ENCODE measurements at regions not wholly inside any gene's neighbourhood (a gene's known extent, or its start where the extent isn't known, plus 50 kb on each side); places are given as distances from the start of the nearest gene placed in this dataset.

DNA sequence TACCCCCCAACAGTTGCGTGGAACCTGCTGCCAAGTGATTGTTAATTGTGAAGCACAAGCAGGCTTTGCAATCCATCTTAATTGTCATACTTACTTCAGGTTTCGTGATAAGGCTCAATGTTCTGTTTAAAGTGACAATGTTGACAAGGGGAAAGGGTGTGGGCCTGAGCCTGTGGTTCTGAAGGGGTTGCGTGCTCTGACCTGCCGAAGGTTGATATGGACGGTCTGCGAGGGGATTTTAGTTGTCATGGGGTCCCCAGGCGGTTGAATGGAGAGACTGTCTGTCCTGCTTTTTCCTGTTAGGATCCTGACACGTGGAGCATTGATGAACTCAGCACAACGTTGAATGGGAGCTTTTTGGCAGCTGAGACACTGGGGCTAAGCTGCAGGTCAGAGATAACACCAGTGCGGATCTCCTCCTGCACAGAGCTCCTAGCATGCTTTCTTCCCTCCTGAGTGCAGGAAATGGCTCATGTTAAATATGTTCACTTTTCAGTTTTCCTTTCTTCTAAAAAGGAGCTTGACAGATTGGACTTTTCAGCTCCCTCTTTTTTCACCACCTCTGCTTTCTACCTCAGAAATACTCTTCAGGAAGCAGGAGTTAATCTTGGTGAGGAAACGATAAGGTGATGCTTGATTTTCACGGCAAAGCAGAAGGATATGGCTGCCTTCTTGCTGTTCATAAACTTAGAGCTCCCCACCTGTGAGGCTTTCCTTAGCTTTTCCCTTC, 62.9 kb upstream of the ZEB2 start:
- Histone ChIP-seq H3K36me3 (ENCODE audit: control insufficient read depth, insufficient read depth, low read length) (no peaks in the 10 kb centered on the region), H3K4me3 (ENCODE audit: low read length) (no peak overlapping the region), H3K4me1 (ENCODE audit: control insufficient read depth, insufficient read depth, low read length) (peaks cover 13% of the 10 kb centered on the region), H3K9me3 (replicated peaks; ENCODE audit: control insufficient read depth, low read depth, low read length) (no peaks in the 10 kb centered on the region), H3K27me3 (ENCODE audit: control insufficient read depth, insufficient read depth, low read length) (no peaks in the 10 kb centered on the region), H3K27ac (ENCODE audit: low read length) (no peak overlapping the region)
- 61% methylated on average over 8 of the region's 12 CpGs for WGBS (ENCODE audit: insufficient coverage)
- DNase-seq = no peak

DNA sequence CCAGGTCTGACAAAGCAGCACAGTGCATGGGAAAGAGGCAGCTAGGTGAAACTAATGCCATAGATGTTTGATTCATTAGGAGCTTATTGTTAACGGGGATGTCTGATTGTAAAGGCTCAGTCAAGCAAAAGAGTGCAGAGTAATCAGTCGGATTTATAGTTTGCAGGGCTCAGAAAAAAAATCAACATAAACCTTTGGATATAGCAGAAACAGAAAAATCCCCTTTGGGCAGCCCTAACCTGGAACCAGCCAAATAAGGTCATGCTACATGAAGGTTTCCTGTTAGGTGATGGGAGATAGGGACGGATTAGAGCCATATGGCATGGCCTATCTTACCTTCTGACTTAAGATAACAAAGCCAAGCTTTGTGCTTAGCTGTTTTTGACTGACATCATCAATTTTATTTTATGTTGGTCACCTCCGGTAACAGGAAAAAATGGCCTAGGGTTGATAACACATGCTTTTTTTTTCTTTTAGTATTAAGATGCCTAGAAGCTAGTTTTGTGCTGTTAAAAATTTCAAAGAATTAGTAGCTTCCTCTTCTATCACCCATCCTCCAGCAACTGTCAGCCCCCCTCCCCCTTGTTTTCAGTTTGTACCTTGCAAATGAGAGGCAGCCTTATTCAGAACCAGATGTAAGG, 60.7 kb upstream of the ZEB2 start:
- DNase-seq = no peak
- Histone ChIP-seq H3K27me3 (ENCODE audit: control insufficient read depth, insufficient read depth, low read length) (no peaks in the 10 kb centered on the region), H3K36me3 (ENCODE audit: control insufficient read depth, insufficient read depth, low read length) (no peaks in the 10 kb centered on the region), H3K4me1 (ENCODE audit: control insufficient read depth, insufficient read depth, low read length) (peaks cover 13% of the 10 kb centered on the region), H3K9me3 (replicated peaks; ENCODE audit: control insufficient read depth, low read depth, low read length) (no peaks in the 10 kb centered on the region), H3K27ac (ENCODE audit: low read length) (no peak overlapping the region), H3K4me3 (ENCODE audit: low read length) (no peak overlapping the region)
- 60% methylated on average over 1 of the region's 4 CpGs for WGBS (ENCODE audit: insufficient coverage)

- 67% methylated on average over 1 of the region's 4 CpGs for WGBS (ENCODE audit: insufficient coverage)
Measured at GRCh38 chr2:144579556-144579955, 59.6 kb upstream of the ZEB2 start.

GRCh38 chr2:144578099-144578498, 58.2 kb upstream of the ZEB2 start:
- H3K9me3 ChIP-seq (replicated peaks; ENCODE audit: control insufficient read depth, low read depth, low read length) = no peaks in the 10 kb centered on the region
- H3K36me3 ChIP-seq (ENCODE audit: control insufficient read depth, insufficient read depth, low read length) = no peaks in the 10 kb centered on the region
- no peak for DNase-seq
- H3K27me3 ChIP-seq (ENCODE audit: control insufficient read depth, insufficient read depth, low read length) = no peaks in the 10 kb centered on the region
- WGBS (ENCODE audit: insufficient coverage) = no CpG with 5 or more reads among the region's 3 CpGs
- H3K4me3 ChIP-seq (ENCODE audit: low read length) = no peak overlapping the region
- H3K4me1 ChIP-seq (ENCODE audit: control insufficient read depth, insufficient read depth, low read length) = peaks cover 13% of the 10 kb centered on the region
- no peak overlapping the region for H3K27ac ChIP-seq (ENCODE audit: low read length)

More at GRCh38 chr2:144579556-144579955, 59.6 kb upstream of the ZEB2 start:
- H3K4me3 ChIP-seq (ENCODE audit: low read length) = no peak overlapping the region
- no peaks in the 10 kb centered on the region for H3K9me3 ChIP-seq (replicated peaks; ENCODE audit: control insufficient read depth, low read depth, low read length)
- H3K27ac ChIP-seq (ENCODE audit: low read length) = no peak overlapping the region
- H3K36me3 ChIP-seq (ENCODE audit: control insufficient read depth, insufficient read depth, low read length) = no peaks in the 10 kb centered on the region
- peaks cover 13% of the 10 kb centered on the region for H3K4me1 ChIP-seq (ENCODE audit: control insufficient read depth, insufficient read depth, low read length)
- no peak for DNase-seq
- H3K27me3 ChIP-seq (ENCODE audit: control insufficient read depth, insufficient read depth, low read length) = no peaks in the 10 kb centered on the region

DNA sequence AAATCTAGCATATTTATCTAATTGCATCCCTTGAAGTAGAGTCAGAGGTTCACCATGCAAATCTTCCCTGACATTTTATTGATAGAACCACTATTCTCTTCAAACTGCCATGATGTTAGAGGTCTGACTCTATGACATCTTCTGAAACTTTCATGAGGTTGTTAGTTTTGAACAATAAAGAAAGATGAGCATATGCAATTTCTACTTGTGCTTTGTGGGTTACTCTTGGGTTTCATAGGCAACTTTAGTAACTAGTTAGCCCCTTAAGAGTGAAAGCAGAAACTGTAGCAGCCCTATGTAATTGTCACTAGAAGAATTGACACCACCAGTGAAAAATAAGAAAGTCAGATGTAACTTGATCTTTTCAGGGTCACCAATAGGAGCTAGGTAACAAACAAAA, 53.1 kb upstream of the ZEB2 start:
- Histone ChIP-seq H3K4me1 (ENCODE audit: control insufficient read depth, insufficient read depth, low read length) (no peaks in the 10 kb centered on the region), H3K27me3 (ENCODE audit: control insufficient read depth, insufficient read depth, low read length) (no peaks in the 10 kb centered on the region), H3K4me3 (ENCODE audit: low read length) (no peak overlapping the region), H3K9me3 (replicated peaks; ENCODE audit: control insufficient read depth, low read depth, low read length) (no peaks in the 10 kb centered on the region), H3K27ac (ENCODE audit: low read length) (no peak overlapping the region), H3K36me3 (ENCODE audit: control insufficient read depth, insufficient read depth, low read length) (no peaks in the 10 kb centered on the region)
- DNase-seq = no peak

DNA sequence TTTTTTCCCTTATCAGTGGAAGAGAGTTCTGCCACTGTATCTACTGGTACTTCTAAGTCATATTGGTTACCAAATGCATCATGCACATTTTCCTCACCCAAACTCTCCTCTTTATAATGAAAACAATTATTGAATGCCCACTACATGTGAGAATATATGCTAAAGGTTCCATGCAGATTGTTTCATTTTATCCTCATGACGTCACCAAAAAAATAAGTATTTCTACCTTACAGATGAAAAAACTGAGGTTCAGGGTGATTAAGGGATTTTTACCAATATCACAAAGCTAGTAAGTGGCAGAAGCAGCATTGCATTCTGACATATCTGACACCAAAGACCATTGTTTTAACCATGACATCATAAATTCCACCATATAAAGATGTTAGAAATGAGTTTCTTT, 51.9 kb upstream of the ZEB2 start:
- no peaks in the 10 kb centered on the region for H3K27me3 ChIP-seq (ENCODE audit: control insufficient read depth, insufficient read depth, low read length)
- no peak overlapping the region for H3K4me3 ChIP-seq (ENCODE audit: low read length)
- no peak for DNase-seq
- no peak overlapping the region for H3K27ac ChIP-seq (ENCODE audit: low read length)
- H3K36me3 ChIP-seq (ENCODE audit: control insufficient read depth, insufficient read depth, low read length) = no peaks in the 10 kb centered on the region
- H3K4me1 ChIP-seq (ENCODE audit: control insufficient read depth, insufficient read depth, low read length) = no peaks in the 10 kb centered on the region
- no peaks in the 10 kb centered on the region for H3K9me3 ChIP-seq (replicated peaks; ENCODE audit: control insufficient read depth, low read depth, low read length)
- no CpG with 5 or more reads among the region's 1 CpG for WGBS (ENCODE audit: insufficient coverage)

DNA sequence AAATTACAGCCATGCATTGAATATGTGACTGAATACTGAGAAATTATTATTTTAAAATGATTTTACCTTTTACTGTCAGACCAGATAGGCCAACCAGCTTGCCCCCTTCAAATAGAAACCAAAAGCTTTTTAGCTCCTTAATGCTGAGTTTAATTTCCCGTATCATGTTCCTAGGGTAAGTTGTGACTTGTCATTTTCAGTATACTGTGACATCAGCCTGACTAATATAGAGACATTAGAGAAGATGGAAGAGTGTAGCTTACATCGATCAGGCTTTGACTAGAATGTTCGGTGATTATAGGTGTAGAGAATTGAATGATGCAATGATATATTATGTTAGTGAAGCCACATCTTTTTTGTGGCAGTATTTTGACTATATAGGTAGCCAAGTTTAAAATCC, 50.6 kb upstream of the ZEB2 start:
- Histone ChIP-seq H3K36me3 (ENCODE audit: control insufficient read depth, insufficient read depth, low read length) (no peaks in the 10 kb centered on the region), H3K4me1 (ENCODE audit: control insufficient read depth, insufficient read depth, low read length) (no peaks in the 10 kb centered on the region), H3K4me3 (ENCODE audit: low read length) (no peak overlapping the region), H3K27ac (ENCODE audit: low read length) (no peak overlapping the region), H3K9me3 (replicated peaks; ENCODE audit: control insufficient read depth, low read depth, low read length) (no peaks in the 10 kb centered on the region), H3K27me3 (ENCODE audit: control insufficient read depth, insufficient read depth, low read length) (no peaks in the 10 kb centered on the region)
- no peak for DNase-seq
- WGBS (ENCODE audit: insufficient coverage) = 100% methylated on average over 2 of the region's 3 CpGs

Data from muscle of leg (tissue), 3 donors.